Testis (tissue), 2 donors: ENCODE measurements at regions not wholly inside any gene's neighbourhood (a gene's known extent, or its start where the extent isn't known, plus 50 kb on each side); places are given as distances from the start of the nearest gene placed in this dataset.

Source experiments
- CTCF ChIP-seq, 3 experiments: fragments of 450-650 bp in 2 of 3; fragments of 200-600 bp in 1 of 3; sonication (generic) in 1 of 3; IDR thresholded peaks; one replicate each; pipeline ENCODE4 v1.5.1; 2016 to 2019; ENCODE audit warnings: antibody characterized with exemption in 3 of 3, mild to moderate bottlenecking in 2 of 3, moderate library complexity in 1 of 3
- POLR2A ChIP-seq: fragments of 450-650 bp; IDR thresholded peaks from one replicate; pipeline ENCODE4 v1.6.1; 2017; ENCODE audit warnings: antibody characterized with exemption, mild to moderate bottlenecking, moderate library complexity

- no peak for TF ChIP-seq POLR2A
- TF ChIP-seq CTCF (IDR thresholded peaks at IDR 0.05): no peak
Measured at GRCh38 chr4:186345184-186345583, 79.2 kb downstream of the F11 start.
